GM21786 (cell line): ENCODE measurements at regions not wholly inside any gene's neighbourhood (a gene's known extent, or its start where the extent isn't known, plus 50 kb on each side); places are given as distances from the start of the nearest gene placed in this dataset.

Source experiments
- ATAC-seq: cut with Tn5 transposase; IDR thresholded peaks from one replicate; pipeline ENCODE4 v1.9.1; 2021; ENCODE audit not compliant: unreplicated experiment

GRCh38 chr10:3723766-3724165 lies 61.2 kb downstream of the KLF6 start:
- ATAC-seq: no peak

- no peak for ATAC-seq
These were observed 64.6 kb downstream of the KLF6 start for GRCh38 chr10:3720228-3721019.

GRCh38 chr10:3719024-3719843 lies 65.8 kb downstream of the KLF6 start:
- no peak for ATAC-seq

GRCh38 chr10:3716093-3716492 lies 68.9 kb downstream of the KLF6 start:
- ATAC-seq: no peak

- ATAC-seq: no peak
These were observed 70.0 kb downstream of the KLF6 start for GRCh38 chr10:3714967-3715366.

- no peak for ATAC-seq
These were observed 70.5 kb downstream of the KLF6 start for GRCh38 chr10:3714531-3714930.

GRCh38 chr10:3712707-3713106 lies 72.3 kb downstream of the KLF6 start:
- no peak for ATAC-seq

- no peak for ATAC-seq
These were observed 73.1 kb downstream of the KLF6 start for GRCh38 chr10:3711918-3712317.

- no peak for ATAC-seq
These were observed 74.2 kb downstream of the KLF6 start for GRCh38 chr10:3710764-3711163.

GRCh38 chr10:3709456-3710060 lies 75.5 kb downstream of the KLF6 start:
- no peak for ATAC-seq

- no peak for ATAC-seq
These were observed 76.2 kb downstream of the KLF6 start for GRCh38 chr10:3708852-3709251.

GRCh38 chr10:3704565-3705325 lies 80.3 kb downstream of the KLF6 start:
- ATAC-seq: no peak

- no peak for ATAC-seq
These were observed 82.4 kb downstream of the KLF6 start for GRCh38 chr10:3702569-3702968.

GRCh38 chr10:3702056-3702546 lies 82.9 kb downstream of the KLF6 start:
- no peak for ATAC-seq

GRCh38 chr10:3701491-3701890 lies 83.5 kb downstream of the KLF6 start:
- ATAC-seq: no peak

- no peak for ATAC-seq
These were observed 84.4 kb downstream of the KLF6 start for GRCh38 chr10:3700531-3701076.

- no peak for ATAC-seq
These were observed 85.1 kb downstream of the KLF6 start for GRCh38 chr10:3699916-3700315.

GRCh38 chr10:3698312-3698711 lies 86.7 kb downstream of the KLF6 start:
- ATAC-seq: no peak

- ATAC-seq: no peak
These were observed 91.3 kb downstream of the KLF6 start for GRCh38 chr10:3693698-3694080.

- no peak for ATAC-seq
These were observed 91.8 kb downstream of the KLF6 start for GRCh38 chr10:3693022-3693697.
